Embryonic facial prominence (tissue), 1 donor: ENCODE measurements at regions not wholly inside any gene's neighbourhood (a gene's known extent, or its start where the extent isn't known, plus 50 kb on each side); places are given as distances from the start of the nearest gene placed in this dataset.

Experiments
- DNase-seq: peaks from one replicate; pipeline ENCODE4 v3.0.0-alpha.2; 2016; ENCODE audit errors: extremely low spot score

DNA sequence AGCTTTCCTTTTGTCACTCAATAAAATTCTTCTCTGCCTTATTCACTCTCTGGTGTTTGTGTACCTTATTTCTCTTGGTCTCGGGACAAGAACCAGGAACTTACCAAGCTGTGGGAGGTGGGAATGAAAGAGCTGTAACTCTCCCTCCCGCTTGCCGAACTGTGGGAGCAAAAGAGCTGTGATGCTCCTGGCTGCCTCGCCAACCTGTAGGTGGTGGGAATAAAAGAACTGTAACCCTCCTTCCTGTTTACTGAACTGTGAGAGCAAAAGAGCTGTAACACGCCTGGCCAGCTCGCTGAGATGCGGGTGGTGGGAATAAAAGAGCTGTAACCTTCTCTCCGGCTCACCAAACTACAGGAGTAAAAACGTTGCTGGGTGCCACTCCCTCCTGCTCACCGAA, 314.1 kb upstream of the LRIG3 start:
- no peak for DNase-seq

DNA sequence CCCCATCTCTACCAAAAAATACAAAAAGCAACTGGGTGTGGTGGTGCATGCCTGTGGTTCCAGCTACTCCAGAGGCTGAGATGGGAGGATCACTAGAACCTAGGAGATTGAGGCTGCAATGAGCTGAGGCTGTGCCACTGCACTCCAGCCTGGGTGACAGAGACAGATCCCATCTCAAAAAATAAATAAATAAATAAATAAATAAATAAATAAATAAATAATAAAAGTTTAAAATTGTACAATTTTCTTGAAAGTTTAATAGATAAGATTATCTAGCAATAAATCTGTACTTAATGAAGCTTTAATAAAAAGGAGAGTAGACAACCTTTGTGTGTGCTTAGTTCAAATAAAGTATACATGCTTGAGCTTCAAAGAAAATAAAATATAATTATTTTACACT, 310.0 kb upstream of the LRIG3 start:
- no peak for DNase-seq

DNA sequence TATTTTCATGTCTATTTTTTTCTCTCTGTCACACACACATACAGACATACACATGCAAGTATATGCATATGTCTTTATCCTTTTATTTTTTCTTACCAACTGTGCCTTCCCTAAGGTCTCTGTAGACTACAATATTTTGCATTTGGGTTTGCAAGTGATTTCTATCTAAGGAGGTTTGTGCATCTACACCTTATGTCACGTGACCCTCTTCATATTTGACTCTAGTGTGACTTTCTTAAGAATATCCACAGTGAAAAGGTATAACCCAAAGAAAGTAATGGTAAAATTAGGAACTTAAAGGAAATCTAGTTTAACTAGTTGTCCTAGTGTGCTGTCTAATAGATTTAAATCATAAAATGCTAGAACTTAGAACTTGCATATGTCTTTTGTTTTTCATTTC, 298.8 kb upstream of the LRIG3 start:
- DNase-seq, result no peak

DNA sequence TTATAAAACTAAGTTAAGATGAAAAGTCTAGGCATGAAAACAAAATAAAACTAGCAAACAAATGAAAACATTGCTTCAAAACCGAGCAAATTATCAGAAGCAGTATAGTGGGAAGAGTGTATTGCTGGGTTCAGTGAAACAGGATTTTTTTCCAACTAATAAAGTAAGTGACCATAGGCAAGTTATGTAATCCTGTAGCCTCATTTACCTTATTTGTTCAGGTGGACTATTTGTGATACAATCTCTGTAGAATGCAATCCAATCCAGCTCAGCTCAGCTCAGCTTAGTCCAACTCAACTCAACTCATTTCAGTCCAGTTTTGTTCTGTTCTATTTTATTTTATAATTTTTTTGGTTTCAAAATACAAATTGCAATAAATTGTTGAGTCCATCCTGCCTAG, 276.7 kb upstream of the LRIG3 start:
- no peak for DNase-seq

DNA sequence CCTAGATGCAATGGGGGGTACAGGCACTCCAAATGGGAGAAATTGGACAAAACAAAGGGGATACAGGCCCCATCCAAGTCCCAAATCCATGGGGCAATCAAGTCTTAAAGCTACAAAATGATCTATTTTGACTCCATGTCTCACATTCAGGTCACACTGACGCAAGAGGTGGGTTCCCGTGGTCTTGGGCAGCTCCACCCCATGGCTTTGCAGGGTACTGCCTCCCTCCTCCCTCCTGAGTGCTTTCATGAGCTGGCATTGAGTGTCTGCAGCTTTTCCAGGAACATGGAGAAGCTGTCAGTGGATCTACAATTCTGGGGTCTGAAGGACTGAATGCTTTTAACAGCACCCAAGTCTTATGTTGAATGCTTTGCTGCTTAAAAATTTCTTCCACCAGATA, 274.5 kb upstream of the LRIG3 start:
- DNase-seq, result no peak

DNA sequence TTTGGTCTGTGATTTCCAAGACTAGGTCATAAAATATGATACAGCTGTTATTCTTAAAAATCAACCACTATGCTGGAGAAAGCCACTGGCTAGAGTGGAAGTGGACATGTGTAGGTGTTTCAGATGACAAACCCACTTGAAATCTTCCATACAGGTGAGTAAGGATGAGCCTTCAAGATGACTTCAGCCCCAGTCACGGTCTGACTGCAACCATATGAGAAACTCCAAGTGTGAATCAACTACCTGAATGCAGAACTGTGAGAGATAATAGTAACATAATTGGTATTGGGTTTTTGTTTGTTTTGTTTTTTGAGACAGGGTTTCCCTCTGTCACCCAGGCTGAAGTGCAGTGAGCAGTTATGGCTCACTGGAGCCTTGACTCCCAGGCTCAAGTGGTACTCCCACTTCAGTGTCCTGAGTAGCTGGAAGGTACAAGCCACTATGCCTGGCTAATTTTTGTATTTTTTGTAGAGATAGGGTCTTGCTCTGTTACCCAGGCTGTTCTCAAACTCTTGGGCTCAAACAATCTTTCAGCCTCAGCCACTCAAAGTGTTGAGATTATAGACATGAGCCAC, 273.3 kb upstream of the LRIG3 start:
- DNase-seq, result no peak

DNA sequence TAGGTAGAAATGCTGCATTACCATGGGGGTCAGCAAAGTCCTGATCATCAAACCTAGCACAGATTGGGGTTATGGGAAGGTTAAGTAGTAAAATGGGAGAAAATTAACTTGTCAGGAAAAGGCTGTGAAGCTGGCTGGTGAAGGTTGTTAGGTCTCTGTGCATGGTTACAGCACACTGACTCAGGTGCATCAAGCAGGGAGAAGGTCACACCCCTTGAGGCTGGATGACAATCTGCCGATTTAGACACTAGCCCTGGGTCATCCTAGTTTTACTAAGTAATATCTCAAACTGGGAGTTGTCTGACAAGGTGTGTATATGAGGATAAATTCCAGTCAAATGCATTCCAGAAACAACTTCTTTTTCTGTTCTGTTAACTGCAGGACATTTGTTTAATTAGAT, 271.1 kb upstream of the LRIG3 start:
- no peak for DNase-seq

DNA sequence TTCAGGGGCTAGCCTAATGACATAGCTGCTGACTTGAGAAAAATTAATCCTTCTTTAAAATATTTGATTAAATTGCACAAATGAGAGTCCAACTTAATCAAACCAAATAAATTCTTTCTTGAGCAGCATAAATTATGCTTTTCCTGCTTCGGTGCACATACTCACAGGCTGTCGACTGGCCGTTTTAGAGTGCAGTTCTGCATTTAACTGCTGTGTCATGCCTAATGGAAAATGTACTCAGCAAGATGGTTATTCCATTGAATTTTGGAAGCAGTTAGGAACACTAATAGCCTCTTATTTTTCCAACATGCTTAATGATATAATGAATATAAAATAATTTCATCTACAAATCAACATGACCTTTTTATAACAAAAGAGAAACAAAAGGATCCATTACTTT, 266.1 kb upstream of the LRIG3 start:
- no peak for DNase-seq

DNA sequence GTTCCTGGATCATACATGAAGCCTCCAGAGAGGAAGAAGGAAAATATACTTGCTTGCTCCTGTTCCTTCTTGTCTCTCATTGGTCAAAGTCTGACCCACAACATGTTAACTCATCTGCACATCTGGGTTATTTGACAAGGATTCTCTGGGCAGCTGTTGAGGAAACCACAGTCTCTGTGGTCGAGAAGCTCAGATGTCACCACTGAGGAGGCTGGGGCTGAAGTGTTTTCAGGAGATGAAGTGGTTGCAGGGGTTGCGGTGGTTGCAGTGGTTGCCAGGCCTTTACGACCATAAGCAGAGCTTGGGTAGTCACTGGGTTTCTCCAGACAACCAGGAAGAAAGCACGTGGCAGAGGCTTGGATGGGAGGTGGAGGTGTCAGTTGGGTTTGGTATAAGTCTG, 265.0 kb upstream of the LRIG3 start:
- DNase-seq, result no peak

DNA sequence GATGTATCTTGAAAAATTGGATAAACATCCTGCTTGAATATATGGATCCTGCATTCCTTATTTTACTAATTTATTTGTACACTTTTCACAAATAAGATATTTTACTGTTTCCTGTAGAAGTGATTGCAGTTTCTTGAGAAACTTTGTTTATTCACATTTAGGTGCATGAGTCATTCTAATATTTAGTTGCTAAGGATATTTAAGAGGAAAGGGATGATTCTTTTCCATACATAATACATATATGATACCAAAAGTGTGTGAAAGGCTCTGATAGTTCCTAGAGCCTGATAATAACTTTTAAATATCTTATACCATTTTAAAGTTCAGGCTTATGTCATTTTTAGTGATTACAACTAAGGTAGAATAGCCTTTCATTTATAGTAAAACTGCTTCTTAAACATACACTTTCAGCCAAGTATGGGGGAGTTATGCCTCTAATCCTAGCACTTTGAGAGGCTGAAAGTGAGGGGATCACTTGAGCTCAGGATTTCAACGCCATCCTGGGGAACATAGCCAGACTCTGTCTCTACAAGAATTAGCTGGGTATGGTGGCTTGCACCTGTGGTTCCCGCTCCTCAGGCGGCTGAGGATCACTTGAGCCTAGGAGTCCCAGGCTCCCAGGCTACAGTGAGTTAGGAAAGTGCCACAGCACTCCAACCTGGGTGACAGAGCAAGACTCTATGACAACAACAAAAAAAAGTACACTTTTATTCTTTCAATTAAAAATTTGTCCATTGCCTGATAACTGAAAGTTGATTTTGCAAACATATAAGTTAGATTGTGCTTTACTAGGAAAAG, 262.6 kb upstream of the LRIG3 start:
- no peak for DNase-seq

DNA sequence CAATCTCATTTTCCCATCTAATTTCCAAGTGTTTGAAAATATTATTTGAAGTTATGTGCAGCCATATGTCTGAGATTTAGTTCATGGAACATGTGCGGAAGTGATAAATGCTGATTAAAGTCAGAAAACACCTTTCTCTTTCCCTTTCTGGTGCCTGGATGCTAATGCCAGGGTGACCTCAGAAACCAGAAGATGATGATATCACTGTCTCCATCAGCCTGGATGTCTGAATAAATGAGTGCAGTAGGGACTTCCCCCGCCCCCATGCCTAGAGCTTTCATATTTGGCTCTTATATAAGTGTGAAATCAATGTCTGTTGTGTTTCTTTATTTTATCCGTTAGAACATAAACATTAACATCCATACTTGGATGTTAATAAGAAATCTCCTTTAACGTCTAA, 261.9 kb upstream of the LRIG3 start:
- DNase-seq, result no peak

DNA sequence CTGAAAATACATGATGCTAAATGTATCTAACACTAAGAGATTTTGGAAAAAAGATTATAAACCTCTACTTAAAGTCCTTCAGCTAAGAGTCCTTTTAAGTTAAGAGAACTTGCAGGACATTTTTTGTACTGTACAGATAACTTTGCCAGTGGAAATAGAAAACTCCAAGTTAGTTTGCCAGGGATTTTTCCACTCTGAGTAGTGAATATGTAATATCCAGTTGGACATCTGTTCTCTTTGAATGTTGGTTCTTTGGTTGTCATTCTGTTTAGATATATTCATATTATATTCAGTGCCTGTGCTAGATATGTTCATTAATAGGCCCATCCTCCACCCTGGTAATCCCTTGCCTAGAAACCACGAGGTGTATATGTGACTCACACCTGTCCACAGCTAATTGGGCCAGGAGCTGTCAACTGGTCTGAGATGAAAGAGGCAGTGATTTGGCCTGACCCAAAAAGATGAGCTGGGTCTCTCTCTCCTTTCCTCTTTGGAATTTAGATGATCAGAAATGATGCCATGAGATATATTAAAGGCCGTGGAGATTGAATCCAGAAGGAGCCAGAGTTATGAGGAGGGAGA, 261.0 kb upstream of the LRIG3 start:
- no peak for DNase-seq

DNA sequence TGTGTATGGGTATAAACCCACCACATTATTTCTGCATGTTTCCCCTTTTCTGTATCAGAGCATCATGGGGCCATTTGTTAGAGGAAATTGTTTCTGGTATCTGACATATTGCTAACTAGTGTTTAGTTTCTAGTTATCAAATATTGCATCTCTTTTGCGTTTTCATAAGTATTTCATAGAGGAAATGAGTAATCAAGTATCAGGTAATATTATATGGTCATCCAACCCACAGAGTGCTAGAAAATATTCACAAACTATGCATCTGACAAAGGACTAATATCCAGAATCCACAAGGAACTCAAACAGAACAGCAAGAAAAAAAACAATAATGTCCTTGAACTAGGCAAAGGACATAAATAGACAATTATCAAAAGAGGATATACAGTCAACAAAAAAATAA, 258.9 kb upstream of the LRIG3 start:
- no peak for DNase-seq

DNA sequence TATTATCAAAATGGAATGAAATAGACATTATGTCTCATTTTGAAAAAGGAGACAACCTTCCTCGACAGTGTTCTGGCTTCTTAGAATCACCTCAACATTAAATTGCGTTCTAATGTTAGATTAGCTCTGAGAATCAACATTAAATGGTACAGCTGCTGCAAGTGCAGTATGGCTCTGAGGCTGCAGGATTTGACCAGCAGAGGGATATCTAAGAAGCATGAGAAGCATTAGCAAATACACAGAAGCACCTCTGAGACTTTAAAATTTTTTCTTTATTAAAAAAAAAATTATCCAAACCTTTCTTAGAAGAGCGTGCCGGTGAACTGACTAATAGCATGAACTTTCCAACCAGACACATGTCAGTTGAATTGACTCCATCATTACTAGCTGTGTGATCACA, 253.4 kb upstream of the LRIG3 start:
- no peak for DNase-seq

DNA sequence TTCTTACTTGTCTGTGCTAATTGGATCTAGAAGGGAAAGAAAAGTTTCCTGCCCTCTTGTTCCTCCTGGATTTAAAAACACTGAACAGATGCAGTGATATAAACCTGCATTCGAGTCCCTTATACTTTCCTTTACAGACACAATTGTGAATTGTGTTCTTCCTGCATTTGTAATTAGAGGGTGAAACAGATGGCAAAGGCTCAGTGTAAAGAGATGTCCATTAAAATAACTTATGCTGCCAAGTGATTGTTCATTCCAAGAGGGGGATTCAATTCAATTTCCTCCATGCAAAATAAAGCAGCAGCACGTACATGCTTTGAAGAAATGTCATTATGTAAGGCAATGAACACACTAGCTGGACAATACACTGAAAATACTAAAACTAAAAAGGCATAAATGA, 248.3 kb upstream of the LRIG3 start:
- no peak for DNase-seq

DNA sequence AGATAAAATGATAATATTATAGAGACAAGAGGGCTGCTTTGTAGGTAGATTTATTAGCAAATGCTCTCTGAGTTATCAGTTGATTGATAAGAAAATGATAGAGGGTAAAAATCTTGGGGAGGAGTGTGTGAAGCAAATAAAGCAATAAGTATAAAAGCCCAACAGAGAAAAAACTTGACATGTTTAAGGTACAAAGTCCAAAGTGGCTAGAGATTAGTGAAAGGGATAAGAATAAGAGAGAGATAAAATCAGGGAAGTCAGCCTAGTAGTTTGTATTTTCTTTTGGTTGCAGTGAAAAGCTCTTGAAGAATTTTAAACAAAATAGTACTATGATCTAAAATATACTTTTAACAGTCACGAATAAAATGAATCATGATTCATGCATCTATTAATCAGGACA, 246.2 kb upstream of the LRIG3 start:
- no peak for DNase-seq

DNA sequence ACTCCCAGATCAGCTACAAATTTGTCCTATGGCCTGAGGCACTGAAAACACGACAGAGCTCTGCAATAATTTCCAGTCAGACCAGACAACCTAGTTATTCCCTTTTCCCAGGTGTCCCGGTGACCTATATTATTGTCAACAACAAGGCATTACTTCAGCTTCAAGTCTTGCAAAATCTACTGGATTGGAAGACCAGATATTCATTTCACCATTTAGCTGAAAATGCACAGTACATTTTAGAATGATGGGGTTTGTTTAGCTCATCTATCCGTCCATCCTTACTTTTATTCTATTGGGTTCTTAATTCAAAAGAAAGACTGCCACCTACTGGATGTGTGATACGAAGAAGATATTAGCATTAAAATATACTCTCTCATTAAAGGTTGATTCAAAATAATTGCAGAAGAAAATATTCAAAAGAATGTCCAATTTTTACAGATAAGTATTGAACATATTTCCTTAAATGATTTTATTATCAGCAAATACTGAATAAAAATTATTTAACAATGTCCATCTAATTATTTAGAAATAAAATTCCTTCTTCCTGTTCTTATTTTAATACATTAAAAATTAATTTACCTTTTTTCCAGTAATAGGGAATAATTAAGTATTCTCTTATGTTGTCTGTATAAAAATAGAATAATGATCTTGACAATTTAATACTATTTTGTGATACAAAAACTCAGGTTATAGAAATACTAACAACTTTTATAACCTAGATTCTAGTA, 244.9 kb upstream of the LRIG3 start:
- DNase-seq, result peak; percentile 35

DNA sequence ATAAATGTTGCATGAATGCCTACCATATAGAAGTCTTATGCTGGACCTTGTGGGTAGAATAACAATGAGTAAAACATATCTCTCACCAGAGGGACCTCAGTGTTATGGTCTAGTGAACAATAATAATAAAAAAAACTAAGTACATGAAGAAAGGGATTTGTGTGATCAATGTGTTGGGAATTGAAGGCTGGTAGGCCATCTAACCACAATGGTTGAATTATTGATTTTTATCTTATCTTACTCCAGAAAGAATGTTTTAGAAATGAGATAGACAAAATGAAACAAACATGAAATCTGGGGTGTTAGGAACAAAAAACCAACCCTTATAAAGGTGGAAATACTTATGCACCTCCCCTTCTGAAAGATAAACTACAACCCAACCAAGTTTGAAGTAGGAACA, 243.9 kb upstream of the LRIG3 start:
- no peak for DNase-seq

DNA sequence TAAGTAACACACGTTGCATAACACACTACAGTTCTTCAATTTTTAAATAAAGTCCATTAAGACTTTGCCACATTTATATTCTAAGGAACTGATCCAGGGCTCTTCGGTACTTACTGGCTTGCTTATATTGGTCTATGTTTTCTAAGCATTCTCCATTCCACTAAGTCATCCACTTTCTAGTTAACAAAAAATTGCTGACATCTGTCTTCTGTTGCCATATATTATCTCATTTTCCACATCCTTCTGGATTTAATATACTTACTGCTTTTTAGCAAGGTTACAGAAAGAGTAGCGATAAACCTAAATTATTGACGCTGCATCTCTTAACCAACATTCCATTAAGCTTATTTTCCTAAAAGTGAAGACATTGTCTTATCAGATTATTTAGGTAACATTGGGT, 238.4 kb upstream of the LRIG3 start:
- DNase-seq, result no peak

DNA sequence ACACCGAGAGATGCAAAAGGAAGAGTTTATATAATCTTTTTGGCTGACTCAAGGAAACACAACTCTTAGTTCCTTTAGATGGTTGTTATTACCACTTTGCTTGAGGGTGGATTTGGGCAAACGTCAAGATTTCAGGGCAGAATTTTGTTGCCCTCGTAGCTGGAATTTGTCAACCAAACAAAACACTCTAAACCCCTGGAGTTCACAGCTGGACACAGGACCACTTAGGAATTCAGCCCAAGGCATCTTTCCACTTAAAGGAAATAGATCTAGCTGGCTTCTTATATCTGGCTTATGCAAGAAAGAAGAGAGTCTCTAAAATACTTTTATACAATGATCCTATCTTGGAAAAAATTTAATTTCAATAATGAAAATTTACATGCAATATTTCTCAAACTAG, 237.8 kb upstream of the LRIG3 start:
- DNase-seq, result no peak

DNA sequence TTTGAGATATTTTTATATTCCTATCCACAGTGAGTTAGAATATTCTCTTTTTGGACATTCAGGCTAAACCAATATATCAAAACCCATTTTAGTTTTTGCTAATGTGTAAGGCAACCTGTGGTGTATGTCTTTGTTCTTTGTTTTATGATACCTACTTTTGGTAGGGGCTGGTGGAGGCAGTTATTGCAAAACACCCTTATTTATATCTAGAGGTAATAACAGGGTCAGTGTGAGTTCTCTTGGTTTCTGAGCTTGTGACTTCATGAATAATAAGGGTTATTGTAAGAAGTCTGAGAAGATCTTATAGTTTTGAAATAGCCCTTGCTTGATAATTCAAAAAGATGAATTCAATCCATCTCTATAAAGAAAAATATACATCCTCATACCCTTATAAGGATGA, 235.1 kb upstream of the LRIG3 start:
- DNase-seq, result no peak

DNA sequence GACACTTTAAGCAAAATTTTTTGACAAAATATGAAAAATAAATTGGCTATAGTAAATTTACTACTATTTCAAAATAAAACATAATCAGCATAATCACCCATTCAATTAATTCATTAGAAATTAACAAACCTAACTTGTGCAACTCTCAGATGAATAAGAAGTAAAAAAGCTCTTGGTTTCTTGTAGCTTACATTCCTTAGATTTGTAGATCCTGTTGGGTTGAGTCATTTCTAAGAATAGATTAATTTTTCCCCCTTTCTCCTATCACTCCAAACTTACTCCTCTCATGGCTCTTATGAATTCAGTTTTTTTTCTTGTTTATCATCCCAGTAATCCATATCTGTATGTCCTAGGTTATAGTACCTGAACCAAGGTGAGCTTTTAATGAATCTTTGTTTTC, 230.9 kb upstream of the LRIG3 start:
- no peak for DNase-seq
